K562 (cell line): ENCODE measurements at regions not wholly inside any gene's neighbourhood (a gene's known extent, or its start where the extent isn't known, plus 50 kb on each side); places are given as distances from the start of the nearest gene placed in this dataset.

Experiments used
- ATAC-seq: fragments of 200-7000 bp; cut with Tn5 transposase; 3 replicates; pipeline ENCODE4 v1.9.1; 2020; ENCODE audit warnings: moderate library complexity
- BruUV-seq: library from RNA; stranded (reverse); fragments of 400-500 nt; replicated peaks from 2 replicates; lab custom pipeline; 2021; lab: Mats Ljungman, UMichigan
- CTCF ChIA-PET: fragments of 300-600 bp; formaldehyde crosslinking; extraction: SDS; loops from one replicate; lab custom pipeline; 2021; ENCODE audit warnings: low intra/inter-chr PET ratio; lab: Yijun Ruan, JAX
- POLR2A ChIA-PET: fragments of 300-600, 350-650 bp; sonication (Branson Sonifier 250); formaldehyde crosslinking; extraction: SDS; loops from one replicate; lab custom pipeline; 2021; ENCODE audit warnings: antibody characterized with exemption, inconsistent platforms; lab: Yijun Ruan, JAX
- DNase-seq, 4 experiments: peaks; one replicate each; pipeline versions ENCODE4 v3.0.0 to v3.0.0-alpha.2; 2011 to 2018; ENCODE audit warnings: low spot score in 3 of 4, mixed read lengths in 3 of 4; ENCODE audit errors: extremely low read depth in 1 of 4
- FAIRE-seq: peaks from 2 replicates; lab custom pipeline; 2011; peaks lifted over from hg19 to GRCh38; lab: Jason Lieb, UNC
- H2AFZ ChIP-seq: 2 replicates; pipeline ENCODE4 v1.6.0; 2011; ENCODE audit warnings: low read depth, low read length, control low read depth, inconsistent platforms
- H3K27ac ChIP-seq: fragments of 200-600 bp; 3 replicates; pipeline ENCODE4 v1.8.0; 2011; ENCODE audit warnings: low read depth, mild to moderate bottlenecking, control low read depth, inconsistent platforms, low read length, moderate library complexity, mixed read lengths; ENCODE audit errors: extremely low read depth
- H3K27me3 ChIP-seq, 2 experiments: fragments of 300-600 bp in 1 of 2; 2 replicates in 1 of 2; 3 replicates in 1 of 2; pipeline versions ENCODE4 v1.6.0 to v1.8.0; 2011; ENCODE audit warnings: inconsistent platforms in 2 of 2, low read length in 2 of 2, mild to moderate bottlenecking in 1 of 2, mixed read lengths in 1 of 2, moderate library complexity in 1 of 2; ENCODE audit not compliant: control insufficient read depth in 2 of 2, insufficient read depth in 2 of 2
- H3K36me3 ChIP-seq: fragments of 300-600 bp; 3 replicates; pipeline ENCODE4 v1.8.0; 2011; ENCODE audit warnings: mild to moderate bottlenecking, low read length, inconsistent platforms; ENCODE audit not compliant: control insufficient read depth, insufficient read depth
- H3K4me1 ChIP-seq, 2 experiments: fragments of 200-600 bp in 1 of 2; replicated peaks in 1 of 2; 2 replicates in 1 of 2; 3 replicates in 1 of 2; pipeline versions ENCODE4 v1.5.1 to v1.8.0; 2011; ENCODE audit warnings: inconsistent platforms in 2 of 2, low read length in 2 of 2, mild to moderate bottlenecking in 1 of 2, mixed read lengths in 1 of 2, moderate library complexity in 1 of 2; ENCODE audit not compliant: control insufficient read depth in 2 of 2, insufficient read depth in 2 of 2
- H3K4me2 ChIP-seq: 2 replicates; pipeline ENCODE4 v1.6.1; 2011; ENCODE audit warnings: low read length, control low read depth, inconsistent platforms, mixed read lengths; ENCODE audit not compliant: insufficient read depth
- H3K4me3 ChIP-seq: fragments of 200-600 bp; sonication (generic), shearing (Covaris generic); 2 replicates; pipeline ENCODE4 v1.5.1; 2016; ENCODE audit warnings: control low read depth, inconsistent platforms
- H3K79me2 ChIP-seq: fragments of 200-600 bp; 3 replicates; pipeline ENCODE4 v1.8.0; 2011; ENCODE audit warnings: low read length, inconsistent platforms; ENCODE audit not compliant: control insufficient read depth, insufficient read depth
- H3K9ac ChIP-seq, 2 experiments: 2 replicates each; pipeline versions ENCODE4 v1.6.0 to v1.6.1; 2011; ENCODE audit warnings: low read depth in 2 of 2, low read length in 2 of 2, control low read depth in 1 of 2, inconsistent platforms in 1 of 2, mild to moderate bottlenecking in 1 of 2, mixed read lengths in 1 of 2; ENCODE audit not compliant: insufficient read depth in 1 of 2
- H3K9me1 ChIP-seq: one replicate; pipeline ENCODE4 v1.6.0; 2011; ENCODE audit warnings: inconsistent platforms, mild to moderate bottlenecking, low read length, moderate library complexity; ENCODE audit not compliant: control insufficient read depth, insufficient read depth
- H3K9me3 ChIP-seq: replicated peaks from 2 replicates; pipeline ENCODE4 v1.5.1; 2011; ENCODE audit warnings: low read depth, low read length, inconsistent platforms; ENCODE audit not compliant: control insufficient read depth, insufficient read depth
- H4K20me1 ChIP-seq: replicated peaks from 2 replicates; pipeline ENCODE4 v1.6.1; 2011; ENCODE audit warnings: low read length, inconsistent platforms, mixed read lengths; ENCODE audit not compliant: control insufficient read depth, insufficient read depth
- ARHGAP35 ChIP-seq: fragments of 450-650 bp; IDR thresholded peaks from 2 replicates; pipeline ENCODE4 v1.6.1; 2018; ENCODE audit not compliant: partially characterized antibody
- BMI1 ChIP-seq: fragments of 150-350 bp; IDR thresholded peaks from 2 replicates; pipeline ENCODE4 v1.6.1; 2014; ENCODE audit warnings: low read length
- CREB3 ChIP-seq: fragments of 450-650 bp; conservative IDR thresholded peaks from 2 replicates; pipeline ENCODE4 v1.6.1; 2016; ENCODE audit warnings: missing genetic modification characterization, low read depth, mild to moderate bottlenecking, missing compliant biosample characterization, moderate library complexity
- FOXA1 ChIP-seq: fragments of 450-650 bp; IDR thresholded peaks from 2 replicates; pipeline ENCODE4 v1.6.1; 2016; ENCODE audit warnings: mild to moderate bottlenecking, borderline replicate concordance
- GTF2E2 ChIP-seq: fragments of 200-800 bp; sonication (Bioruptor generic); IDR thresholded peaks from 2 replicates; pipeline ENCODE4 v1.6.1; 2016; ENCODE audit warnings: missing genetic modification characterization, missing compliant biosample characterization
- NFIC ChIP-seq: fragments of 450-650 bp; IDR thresholded peaks from 2 replicates; pipeline ENCODE4 v1.6.1; 2017; ENCODE audit warnings: mild to moderate bottlenecking, inconsistent platforms
- NONO ChIP-seq, 2 experiments: fragments of 200-400 bp in 1 of 2; fragments of 450-650 bp in 1 of 2; formaldehyde crosslinking in 1 of 2; IDR thresholded peaks; 2 replicates each; pipeline ENCODE4 v1.6.1; 2017; ENCODE audit warnings: low read depth in 2 of 2, mild to moderate bottlenecking in 2 of 2, moderate library complexity in 2 of 2, low read length in 1 of 2
- RFX1 ChIP-seq: fragments of 450-650 bp; IDR thresholded peaks from 2 replicates; pipeline ENCODE4 v1.6.1; 2016; ENCODE audit warnings: mild to moderate bottlenecking, moderate library complexity
- RNF219 ChIP-seq: fragments of 250-450 bp; sonication (Bioruptor Pico); IDR thresholded peaks from 2 replicates; pipeline ENCODE4 v1.5.0; 2022; ENCODE audit warnings: mild to moderate bottlenecking
- SFPQ ChIP-seq: fragments of 200-400 bp; formaldehyde crosslinking; IDR thresholded peaks from 2 replicates; pipeline ENCODE4 v1.6.1; 2017; ENCODE audit warnings: mild to moderate bottlenecking, low read depth, low read length, moderate library complexity
- ZBTB7A ChIP-seq: IDR thresholded peaks from 2 replicates; pipeline ENCODE4 v1.6.1; 2011; ENCODE audit warnings: low read depth, mild to moderate bottlenecking, low read length, moderate library complexity, borderline replicate concordance; ENCODE audit not compliant: control insufficient read depth
- ZC3H8 ChIP-seq: fragments of 450-650 bp; IDR thresholded peaks from 2 replicates; pipeline ENCODE4 v1.6.1; 2017
- ZKSCAN8 ChIP-seq: fragments of 200-800 bp; sonication (Bioruptor generic); IDR thresholded peaks from 2 replicates; pipeline ENCODE4 v1.6.1; 2016; ENCODE audit warnings: missing genetic modification characterization, missing compliant biosample characterization
- WGBS: fragments of 100-300 bp; shearing (Covaris generic); methylation state at CpG from one replicate; pipeline ENCODE4 v1.1.6; 2016; ENCODE audit warnings: low coverage, mixed read lengths; ENCODE audit not compliant: insufficient coverage; ENCODE audit errors: missing lambda C conversion rate; 5-methylcytosine and 5-hydroxymethylcytosine counted together
- in situ Hi-C: fragments of 300-500 bp; cut with MboI; formaldehyde crosslinking; loops from 4 replicates; pipeline ENCODE4 v1.15.0; 2018; ENCODE audit warnings: inconsistent platforms, mixed read lengths
- intact Hi-C: fragments of 100-400 bp; cut with micrococcal nuclease; formaldehyde crosslinking; loops from 2 replicates; pipeline ENCODE4 v1.14.2; 2022

- Histone ChIP-seq H3K9ac (no peak overlapping the region), H3K4me3 (no peak overlapping the region), H3K4me2 (no peak overlapping the region), H3K4me1 (no peaks in the 10 kb centered on the region), H3K27ac (no peak overlapping the region), H3K27me3 (no peaks in the 10 kb centered on the region), H4K20me1 (no peaks in the 10 kb centered on the region), H3K9me3 (no peaks in the 10 kb centered on the region), H3K79me2 (no peaks in the 10 kb centered on the region), H3K9me1 (no peaks in the 10 kb centered on the region), H3K36me3 (no peaks in the 10 kb centered on the region), H2AFZ (no peak overlapping the region)
- DNase-seq (no peak), FAIRE-seq (no peak), ATAC-seq (no peak)
- CTCF ChIA-PET = no interaction called here
- in situ Hi-C loops = no loop called here
- TF ChIP-seq NFIC (no peak), RFX1 (no peak), ARHGAP35 (no peak), ZKSCAN8 (CRISPR knock-in tag) (no peak), FOXA1 (no peak), BMI1 (no peak), GTF2E2 (tag) (no peak)
- no TSS peak for BruUV-seq
- WGBS = 0% methylated on average over 1 of the region's 1 CpG
- intact Hi-C loops = no loop called here
- POLR2A ChIA-PET = no interaction called here
Observed at GRCh38 chr5:144026286-144026685, 144.2 kb downstream of the YIPF5 start.

- no peaks in the 10 kb centered on the region for H3K9me3 ChIP-seq
- H3K27me3 ChIP-seq = no peaks in the 10 kb centered on the region
- no peaks in the 10 kb centered on the region for H3K36me3 ChIP-seq
- in situ Hi-C loops (no loop called here), intact Hi-C loops (no loop called here)
- H3K4me2 ChIP-seq = no peak overlapping the region
- H3K27ac ChIP-seq = no peak overlapping the region
- H4K20me1 ChIP-seq = no peaks in the 10 kb centered on the region
- H2AFZ ChIP-seq = no peak overlapping the region
- no peak overlapping the region for H3K9ac ChIP-seq
- 0% methylated on average over 2 of the region's 2 CpGs for WGBS
- ATAC-seq (no peak), DNase-seq (no peak), FAIRE-seq (no peak)
- no peaks in the 10 kb centered on the region for H3K4me1 ChIP-seq
- H3K9me1 ChIP-seq = no peaks in the 10 kb centered on the region
- no peaks in the 10 kb centered on the region for H3K79me2 ChIP-seq
- H3K4me3 ChIP-seq = no peak overlapping the region
- CTCF ChIA-PET = no interaction called here
- POLR2A ChIA-PET = no interaction called here
- BruUV-seq = no TSS peak
- TF ChIP-seq SFPQ (no peak), RNF219 (CRISPR knock-in tag) (no peak), ZBTB7A (no peak), ZC3H8 (no peak), CREB3 (tag) (no peak), NONO (IDR thresholded peaks at IDR 0.05; ENCODE audit: low read depth in 2 of 2, low read length in 1 of 2) (no peak)
Observed at GRCh38 chr5:144028058-144028457, 142.4 kb downstream of the YIPF5 start.
